Activated naive CD8-positive, alpha-beta T cell treated with anti-CD3 and anti-CD28 coated beads for 36 hours (primary cell): ENCODE measurements at regions not wholly inside any gene's neighbourhood (a gene's known extent, or its start where the extent isn't known, plus 50 kb on each side); places are given as distances from the start of the nearest gene placed in this dataset.
"Not testable (repeated sequence)": the region's sequence is repeated elsewhere in the genome, so short reads cannot be mapped to it uniquely, and the experiment has no call there.

Experiments used
- DNase-seq: peaks from one replicate; pipeline ENCODE4 v3.0.0; 2021
- H3K27ac Mint-ChIP-seq: one replicate; pipeline ENCODE4 v1.8.0; 2022; ENCODE audit warnings: mild to moderate bottlenecking, moderate library complexity, mixed read lengths
- H3K27me3 Mint-ChIP-seq: one replicate; pipeline ENCODE4 v1.8.0; 2022; ENCODE audit warnings: mild to moderate bottlenecking, mixed read lengths
- H3K36me3 Mint-ChIP-seq: one replicate; pipeline ENCODE4 v1.8.0; 2021; ENCODE audit warnings: mild to moderate bottlenecking, mixed read lengths
- H3K4me1 Mint-ChIP-seq: one replicate; pipeline ENCODE4 v1.8.0; 2021; ENCODE audit warnings: mixed read lengths
- H3K4me3 Mint-ChIP-seq: one replicate; pipeline ENCODE4 v1.8.0; 2022; ENCODE audit warnings: mild to moderate bottlenecking, moderate library complexity, mixed read lengths
- H3K9me3 Mint-ChIP-seq: one replicate; pipeline ENCODE4 v1.8.0; 2022; ENCODE audit warnings: mixed read lengths

DNA sequence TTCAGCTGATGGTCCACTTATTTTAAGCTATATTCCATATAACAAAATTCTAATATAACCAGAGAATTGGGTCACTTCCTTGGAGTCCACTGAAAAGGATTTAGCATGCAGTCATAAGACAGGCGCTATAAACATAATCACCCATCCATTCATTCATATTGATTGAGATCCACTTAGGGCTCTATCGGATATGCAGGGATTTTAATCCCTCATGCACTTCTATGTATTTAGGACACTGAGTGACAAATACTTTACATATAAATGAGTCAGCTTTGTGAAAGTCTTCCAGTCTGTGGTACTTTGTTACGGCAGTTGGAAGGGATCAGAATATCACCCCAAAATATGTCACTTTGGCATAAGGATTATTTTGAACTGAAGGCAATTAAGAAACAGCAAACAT is 127.3 kb upstream of the ZNF608 start:
- no peak overlapping the region for H3K4me3 Mint-ChIP-seq
- DNase-seq: no peak
- H3K4me1 Mint-ChIP-seq: no peaks in the 10 kb centered on the region
- peaks cover 3% of the 10 kb centered on the region for H3K27me3 Mint-ChIP-seq
- H3K9me3 Mint-ChIP-seq: no peaks in the 10 kb centered on the region
- no peak overlapping the region for H3K27ac Mint-ChIP-seq
- no peaks in the 10 kb centered on the region for H3K36me3 Mint-ChIP-seq

DNA sequence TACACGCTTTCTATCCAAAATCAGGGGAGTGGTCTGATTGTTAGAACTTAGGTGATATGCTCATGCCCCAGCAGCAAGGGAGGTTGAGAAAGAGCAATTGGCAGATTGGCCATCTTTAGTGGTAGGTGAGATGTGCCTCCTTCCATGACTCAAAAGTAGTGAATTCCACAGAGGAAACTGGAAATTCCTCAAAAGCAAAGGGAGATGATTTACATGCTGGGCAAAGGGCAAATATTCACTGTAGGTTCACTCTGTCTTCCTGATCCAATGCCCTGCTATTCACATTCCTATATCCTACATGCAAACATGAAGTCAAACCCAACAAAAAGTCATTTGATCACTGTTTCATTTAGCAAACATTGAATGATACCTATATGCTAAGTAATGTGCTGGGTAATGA is 130.1 kb upstream of the ZNF608 start:
- no peak overlapping the region for H3K4me3 Mint-ChIP-seq
- H3K27me3 Mint-ChIP-seq: peaks cover 3% of the 10 kb centered on the region
- no peaks in the 10 kb centered on the region for H3K4me1 Mint-ChIP-seq
- no peaks in the 10 kb centered on the region for H3K36me3 Mint-ChIP-seq
- no peak for DNase-seq
- H3K27ac Mint-ChIP-seq: no peak overlapping the region
- no peaks in the 10 kb centered on the region for H3K9me3 Mint-ChIP-seq

DNA sequence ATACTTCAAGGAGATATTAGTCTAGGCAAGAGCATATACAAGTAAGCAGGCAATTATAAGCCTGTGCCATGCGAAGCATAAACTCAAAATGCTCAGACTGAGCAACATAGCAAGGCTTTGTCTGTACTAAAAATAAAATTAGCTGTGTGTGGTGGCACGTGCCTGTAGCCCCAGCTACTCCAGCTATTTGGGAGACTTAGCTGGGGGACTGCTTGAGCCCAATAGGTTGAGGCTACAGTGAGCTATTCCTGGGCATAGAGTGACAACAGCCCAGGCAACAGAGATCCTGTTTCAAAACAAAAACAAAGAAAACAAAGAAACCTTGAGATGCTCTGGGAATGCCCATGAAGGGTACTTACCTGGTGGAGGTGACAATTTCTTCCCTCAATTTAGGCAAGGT is 130.5 kb upstream of the ZNF608 start:
- Mint-ChIP-seq H3K27me3 (peaks cover 3% of the 10 kb centered on the region), H3K4me1 (no peaks in the 10 kb centered on the region), H3K9me3 (no peaks in the 10 kb centered on the region), H3K27ac (no peak overlapping the region), H3K4me3 (no peak overlapping the region), H3K36me3 (no peaks in the 10 kb centered on the region)
- no peak for DNase-seq

DNA sequence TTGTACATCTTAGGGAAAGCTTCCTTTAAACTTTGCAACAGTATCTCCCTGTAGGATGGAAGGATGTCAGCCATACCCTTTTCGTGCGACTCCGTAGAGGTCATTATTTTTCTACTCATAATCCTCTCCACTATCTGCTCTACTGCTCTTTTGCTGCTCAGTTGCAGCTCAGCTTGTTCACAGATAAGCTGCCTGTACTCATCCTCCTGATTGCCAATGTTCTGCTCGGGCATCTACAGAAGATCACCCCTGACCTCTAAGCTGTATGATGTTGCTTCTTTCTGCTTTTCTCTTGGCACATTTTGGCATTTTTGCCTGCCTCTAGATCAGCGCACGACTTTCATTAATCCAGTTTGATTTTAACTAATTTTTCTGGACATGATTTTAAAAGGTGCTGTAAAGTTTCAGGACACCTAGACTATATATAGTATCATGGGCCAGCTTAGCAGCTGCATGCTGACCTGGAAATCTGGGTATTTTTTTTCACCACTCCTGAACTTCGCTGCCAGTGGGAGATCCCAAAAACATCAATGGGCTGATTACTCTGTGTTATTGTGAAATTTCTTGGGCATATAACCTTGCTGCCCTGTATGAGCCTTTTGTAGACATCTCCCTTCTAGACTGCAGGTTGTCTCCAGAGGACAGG is 131.2 kb upstream of the ZNF608 start:
- DNase-seq: no peak

DNA sequence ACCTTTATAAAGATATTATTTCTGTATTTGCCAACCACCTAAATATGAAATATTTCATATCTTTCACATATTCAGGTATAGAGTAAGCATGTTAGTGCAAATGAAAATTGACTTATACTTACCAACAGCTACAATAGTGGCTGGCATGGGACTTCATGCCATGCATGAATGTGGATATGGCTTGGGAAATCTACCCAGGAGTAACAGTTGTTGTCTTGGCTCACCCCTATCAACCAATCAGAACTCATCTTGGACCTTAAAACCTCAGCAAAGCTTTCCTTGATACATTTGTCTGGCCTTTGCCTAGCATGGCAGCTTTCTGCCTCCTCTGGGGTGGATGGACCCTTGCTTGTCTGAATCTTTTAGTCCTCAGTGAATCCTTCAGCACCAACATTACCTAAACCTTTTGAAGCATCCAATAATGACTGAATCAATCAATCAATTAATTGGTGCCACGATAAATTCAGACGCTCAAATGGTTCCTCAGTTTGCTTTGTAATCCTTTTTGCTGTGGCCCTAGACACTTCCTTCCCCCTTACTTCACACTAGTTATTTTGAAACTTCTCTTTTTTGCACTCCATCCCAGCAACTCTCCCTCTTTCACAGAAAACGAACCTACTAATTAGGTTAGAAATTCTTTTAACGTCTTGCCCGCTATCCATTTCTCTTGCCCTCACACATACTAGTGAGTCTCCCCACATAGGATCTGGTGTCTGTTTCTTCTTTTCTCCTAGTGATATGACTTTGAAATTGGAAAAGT is 132.3 kb upstream of the ZNF608 start:
- Mint-ChIP-seq H3K4me3 (no peak overlapping the region), H3K9me3 (no peaks in the 10 kb centered on the region), H3K27ac (no peak overlapping the region), H3K27me3 (peaks cover 3% of the 10 kb centered on the region), H3K4me1 (no peaks in the 10 kb centered on the region), H3K36me3 (no peaks in the 10 kb centered on the region)
- no peak for DNase-seq

More for the DNA sequence above, 131.2 kb upstream of the ZNF608 start:
- H3K4me1 Mint-ChIP-seq: no peaks in the 10 kb centered on the region
- H3K27me3 Mint-ChIP-seq: peaks cover 3% of the 10 kb centered on the region
- no peaks in the 10 kb centered on the region for H3K36me3 Mint-ChIP-seq
- no peak overlapping the region for H3K27ac Mint-ChIP-seq
- H3K9me3 Mint-ChIP-seq: no peaks in the 10 kb centered on the region
- no peak overlapping the region for H3K4me3 Mint-ChIP-seq

DNA sequence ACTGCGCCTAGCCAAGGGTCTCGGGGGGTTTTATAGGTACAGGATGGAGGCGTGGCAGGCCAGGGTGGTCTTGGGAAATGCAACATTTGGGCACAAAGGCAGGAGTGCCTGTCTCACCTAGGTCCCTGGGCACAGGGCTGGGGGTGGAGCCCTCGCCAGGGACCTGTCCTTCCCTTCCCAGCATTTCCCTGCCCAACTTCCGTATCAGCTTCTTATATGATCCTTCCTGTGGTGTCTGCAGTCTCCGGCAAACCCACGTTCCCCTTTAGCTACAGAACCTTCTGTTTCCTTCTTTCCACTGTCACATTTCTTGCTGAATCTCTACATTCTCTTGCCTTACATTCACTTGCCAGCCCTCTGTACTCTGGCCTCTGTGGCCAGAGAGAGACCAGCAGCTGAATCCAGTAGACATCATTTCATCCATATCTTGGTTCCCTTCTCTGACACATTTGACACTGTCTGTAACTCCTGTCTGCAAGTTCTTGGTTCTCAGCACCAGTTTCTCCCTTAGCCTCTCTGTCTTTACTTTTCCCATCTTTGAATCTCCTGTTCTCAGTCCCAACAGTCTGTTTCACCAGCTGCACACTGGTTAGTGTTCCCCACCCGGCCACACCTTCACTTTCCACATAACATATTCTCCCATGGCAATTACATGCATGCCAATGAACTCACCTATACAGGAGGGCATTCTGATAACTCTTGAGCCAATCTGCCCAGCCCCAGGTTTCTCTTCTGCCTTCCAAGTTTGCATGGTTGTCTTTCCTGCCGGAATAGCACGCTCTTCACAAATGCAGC is 134.7 kb upstream of the ZNF608 start:
- no peaks in the 10 kb centered on the region for H3K4me1 Mint-ChIP-seq

DNA sequence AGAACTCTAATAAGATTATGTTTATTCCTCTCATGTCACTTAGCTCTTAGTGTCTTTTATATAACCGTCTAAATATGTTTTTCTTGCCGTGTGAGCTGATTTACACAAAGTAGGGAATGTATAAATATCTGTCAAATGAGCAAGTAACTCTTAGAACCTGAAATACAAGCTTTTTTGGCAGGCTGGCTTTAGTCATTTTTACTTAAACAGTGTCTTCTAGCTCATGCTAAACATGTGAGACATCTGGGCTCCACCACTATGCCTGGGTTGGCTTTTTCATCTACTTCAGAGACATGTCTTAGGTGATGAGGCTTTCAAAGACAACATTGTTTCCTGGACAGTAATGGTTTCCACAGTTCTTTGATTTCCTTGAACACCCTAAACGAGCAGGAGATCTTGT is 137.2 kb upstream of the ZNF608 start:
- H3K4me3 Mint-ChIP-seq: no peak overlapping the region
- H3K27ac Mint-ChIP-seq: no peak overlapping the region
- H3K4me1 Mint-ChIP-seq: no peaks in the 10 kb centered on the region
- no peak for DNase-seq
- H3K27me3 Mint-ChIP-seq: peaks cover 3% of the 10 kb centered on the region
- no peaks in the 10 kb centered on the region for H3K36me3 Mint-ChIP-seq
- no peaks in the 10 kb centered on the region for H3K9me3 Mint-ChIP-seq

More for the DNA sequence above, 134.7 kb upstream of the ZNF608 start:
- Mint-ChIP-seq H3K27me3 (no peaks in the 10 kb centered on the region), H3K4me3 (no peak overlapping the region), H3K9me3 (no peaks in the 10 kb centered on the region), H3K27ac (no peak overlapping the region), H3K36me3 (no peaks in the 10 kb centered on the region)
- DNase-seq: no peak

DNA sequence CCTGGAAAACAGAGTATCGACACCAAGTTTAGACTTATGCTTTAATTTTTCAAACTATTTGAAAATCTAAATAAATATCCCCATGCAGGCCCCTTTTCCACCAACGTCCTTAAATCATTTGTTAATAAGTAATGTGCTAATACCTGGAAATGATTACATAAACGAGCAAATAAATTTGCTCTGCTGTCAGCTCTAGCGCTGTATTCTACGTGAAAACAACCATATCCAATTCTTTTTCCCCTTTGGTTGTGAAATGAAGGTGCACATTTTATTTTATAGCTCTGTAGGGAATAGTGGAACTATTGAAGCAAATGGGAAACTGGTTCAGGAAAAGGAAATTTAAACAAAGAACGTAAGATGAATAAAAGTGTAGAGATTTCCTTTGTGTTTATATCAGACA is 137.7 kb upstream of the ZNF608 start:
- peaks cover 3% of the 10 kb centered on the region for H3K27me3 Mint-ChIP-seq
- H3K9me3 Mint-ChIP-seq: no peaks in the 10 kb centered on the region
- H3K27ac Mint-ChIP-seq: no peak overlapping the region
- no peak overlapping the region for H3K4me3 Mint-ChIP-seq
- H3K36me3 Mint-ChIP-seq: no peaks in the 10 kb centered on the region
- no peaks in the 10 kb centered on the region for H3K4me1 Mint-ChIP-seq
- DNase-seq: no peak

DNA sequence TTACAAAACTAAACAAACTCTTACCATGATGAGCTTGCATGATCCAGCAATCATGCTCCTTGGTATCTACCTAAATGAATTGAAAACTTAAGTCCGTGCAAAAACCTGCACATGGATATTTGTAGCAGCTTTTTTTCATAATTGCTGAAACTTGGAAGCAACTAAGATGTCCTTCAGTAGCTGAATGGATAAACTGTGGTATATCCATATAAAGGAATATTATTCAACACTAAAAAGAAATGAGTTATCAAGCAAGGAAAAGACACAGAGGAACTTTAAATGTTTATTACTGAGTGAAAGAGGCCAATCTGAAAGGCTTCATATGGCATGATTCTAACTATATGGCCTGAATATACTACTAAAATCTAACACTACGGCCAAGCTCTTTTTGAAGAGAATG is 139.1 kb upstream of the ZNF608 start:
- H3K4me3 Mint-ChIP-seq: no peak overlapping the region
- H3K4me1 Mint-ChIP-seq: no peaks in the 10 kb centered on the region

DNA sequence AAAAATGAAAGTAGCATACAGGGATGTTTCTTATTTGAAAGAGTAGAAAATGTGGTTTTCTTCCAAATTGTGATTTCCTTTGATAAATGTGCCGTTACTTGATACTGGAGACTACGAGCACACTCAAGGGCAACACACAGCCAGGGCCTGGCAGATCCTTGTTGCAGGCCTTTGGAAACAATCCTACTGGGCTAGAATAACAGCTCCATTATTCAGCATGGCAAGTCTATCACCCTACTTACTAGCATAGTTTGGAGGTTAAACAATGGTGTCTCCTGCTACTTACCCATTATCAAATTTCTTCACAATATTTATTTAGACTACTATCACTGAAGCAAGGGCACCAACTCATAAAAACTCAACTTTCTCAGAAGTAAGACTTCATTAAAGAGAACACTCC is 140.8 kb upstream of the ZNF608 start:
- H3K4me3 Mint-ChIP-seq: no peak overlapping the region
- H3K36me3 Mint-ChIP-seq: no peaks in the 10 kb centered on the region
- no peaks in the 10 kb centered on the region for H3K4me1 Mint-ChIP-seq
- no peak for DNase-seq
- H3K27me3 Mint-ChIP-seq: peaks cover 3% of the 10 kb centered on the region
- no peak overlapping the region for H3K27ac Mint-ChIP-seq
- no peaks in the 10 kb centered on the region for H3K9me3 Mint-ChIP-seq

More for the DNA sequence above, 139.1 kb upstream of the ZNF608 start:
- no peak for DNase-seq
- Mint-ChIP-seq H3K27me3 (peaks cover 3% of the 10 kb centered on the region), H3K27ac (no peak overlapping the region), H3K36me3 (no peaks in the 10 kb centered on the region), H3K9me3 (no peaks in the 10 kb centered on the region)

DNA sequence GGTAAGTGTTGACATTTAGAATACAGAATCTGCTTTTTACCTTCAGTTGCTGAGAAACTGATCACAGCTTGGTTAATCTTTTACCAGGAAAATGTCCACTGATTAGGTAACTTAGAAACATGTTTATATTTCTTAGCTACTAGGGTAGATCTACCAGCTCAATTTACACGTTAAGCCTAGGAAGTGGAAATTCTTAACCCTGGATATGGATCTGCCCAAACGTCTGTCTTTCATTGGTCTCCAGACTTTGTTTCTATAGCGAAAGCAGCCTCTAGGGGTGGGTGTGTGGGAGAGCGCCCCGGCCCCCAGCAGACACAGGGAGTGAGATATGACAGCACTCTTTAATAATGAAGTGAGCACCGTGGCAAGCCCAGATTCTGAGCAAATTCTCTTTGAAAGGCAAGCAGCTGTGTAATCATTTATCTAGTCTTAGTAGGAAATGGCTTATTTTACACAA is 141.6 kb upstream of the ZNF608 start:
- no peaks in the 10 kb centered on the region for H3K36me3 Mint-ChIP-seq

DNA sequence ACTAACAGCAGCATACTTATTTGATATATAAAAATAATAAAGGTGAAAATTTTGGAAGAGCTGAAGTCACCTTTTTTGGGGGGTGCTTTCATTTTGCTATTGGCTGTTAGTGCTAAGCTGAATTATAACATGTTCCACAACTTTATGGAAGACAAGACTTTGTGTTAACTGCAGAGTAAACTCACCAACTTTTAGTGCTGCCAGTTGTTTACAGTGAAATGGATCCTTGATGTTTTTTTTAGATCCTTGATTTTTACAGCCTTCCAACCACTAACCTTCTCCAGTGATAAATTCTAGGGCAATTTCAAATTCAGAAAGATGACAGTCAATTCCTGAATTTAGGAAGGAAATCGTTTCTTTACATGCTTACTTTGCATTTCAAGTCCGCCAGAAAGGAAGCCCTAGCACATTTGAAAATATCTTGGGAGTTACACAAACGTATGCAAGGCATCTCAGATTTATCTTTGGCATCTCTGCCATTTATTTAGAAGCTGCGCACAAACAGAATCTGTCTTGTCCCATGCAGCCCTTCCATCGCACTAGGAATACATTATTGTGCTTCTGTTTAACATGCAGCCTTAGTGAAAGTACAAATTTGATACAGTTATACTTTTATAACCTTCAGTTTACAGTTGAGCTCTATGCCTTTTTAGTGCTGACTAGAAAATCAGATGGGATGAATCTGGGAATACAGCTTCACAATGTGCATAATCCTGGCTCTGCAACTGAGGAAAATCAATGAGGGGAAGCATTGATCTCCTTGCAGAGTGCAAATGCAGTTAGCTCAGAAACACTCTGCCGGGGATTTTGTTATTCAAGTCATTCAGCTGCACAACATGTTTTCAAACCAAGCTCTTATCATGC is 142.4 kb upstream of the ZNF608 start:
- Mint-ChIP-seq H3K9me3 (peaks cover 3% of the 10 kb centered on the region), H3K27ac (no peak overlapping the region), H3K4me3 (no peak overlapping the region), H3K27me3 (peaks cover 3% of the 10 kb centered on the region), H3K4me1 (no peaks in the 10 kb centered on the region), H3K36me3 (no peaks in the 10 kb centered on the region)
- DNase-seq: no peak

More for the DNA sequence above, 141.6 kb upstream of the ZNF608 start:
- H3K4me3 Mint-ChIP-seq: no peak overlapping the region
- peaks cover 3% of the 10 kb centered on the region for H3K9me3 Mint-ChIP-seq
- no peaks in the 10 kb centered on the region for H3K4me1 Mint-ChIP-seq
- DNase-seq: no peak
- H3K27ac Mint-ChIP-seq: no peak overlapping the region
- peaks cover 3% of the 10 kb centered on the region for H3K27me3 Mint-ChIP-seq

DNA sequence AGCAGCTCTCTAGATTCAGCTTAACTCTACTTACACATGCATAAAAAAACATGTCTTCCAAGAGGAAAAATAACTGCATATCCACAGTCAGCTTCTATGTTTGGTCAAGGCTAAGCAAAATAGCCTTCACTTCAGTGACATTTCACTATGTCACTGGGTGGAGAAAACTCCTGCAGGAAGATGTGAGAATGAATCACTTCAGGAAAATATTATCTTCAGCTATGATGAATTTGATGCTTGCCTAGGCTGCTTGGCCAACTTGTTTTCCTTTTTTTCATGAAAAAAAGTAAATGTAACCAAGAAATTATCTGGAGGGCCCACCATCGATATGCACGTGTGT is 143.0 kb upstream of the ZNF608 start:
- Mint-ChIP-seq H3K27ac (no peak overlapping the region), H3K27me3 (peaks cover 3% of the 10 kb centered on the region), H3K4me3 (no peak overlapping the region), H3K4me1 (no peaks in the 10 kb centered on the region), H3K9me3 (peaks cover 3% of the 10 kb centered on the region), H3K36me3 (no peaks in the 10 kb centered on the region)
- DNase-seq: no peak

DNA sequence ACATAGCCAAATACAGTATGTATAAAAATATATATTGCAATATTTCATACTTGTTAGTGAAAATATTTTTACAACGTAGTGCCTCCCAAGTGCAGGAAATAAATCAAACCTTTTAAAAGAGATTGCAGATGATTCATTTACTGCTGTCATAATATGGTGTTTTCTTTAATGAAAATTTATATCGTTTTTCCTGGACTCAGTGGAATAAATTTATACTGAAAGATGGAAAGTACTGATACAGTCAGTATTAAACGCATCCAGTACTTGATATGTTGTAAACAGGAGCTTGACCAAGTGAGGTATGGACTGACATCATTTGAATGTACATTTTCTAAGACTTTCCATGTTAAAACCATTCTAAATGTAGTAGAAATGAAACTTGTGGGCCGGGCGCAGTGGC is 143.4 kb upstream of the ZNF608 start:
- no peak overlapping the region for H3K27ac Mint-ChIP-seq
- H3K4me3 Mint-ChIP-seq: no peak overlapping the region
- peaks cover 3% of the 10 kb centered on the region for H3K27me3 Mint-ChIP-seq
- no peaks in the 10 kb centered on the region for H3K4me1 Mint-ChIP-seq
- no peak for DNase-seq
- peaks cover 3% of the 10 kb centered on the region for H3K9me3 Mint-ChIP-seq
- no peaks in the 10 kb centered on the region for H3K36me3 Mint-ChIP-seq

DNA sequence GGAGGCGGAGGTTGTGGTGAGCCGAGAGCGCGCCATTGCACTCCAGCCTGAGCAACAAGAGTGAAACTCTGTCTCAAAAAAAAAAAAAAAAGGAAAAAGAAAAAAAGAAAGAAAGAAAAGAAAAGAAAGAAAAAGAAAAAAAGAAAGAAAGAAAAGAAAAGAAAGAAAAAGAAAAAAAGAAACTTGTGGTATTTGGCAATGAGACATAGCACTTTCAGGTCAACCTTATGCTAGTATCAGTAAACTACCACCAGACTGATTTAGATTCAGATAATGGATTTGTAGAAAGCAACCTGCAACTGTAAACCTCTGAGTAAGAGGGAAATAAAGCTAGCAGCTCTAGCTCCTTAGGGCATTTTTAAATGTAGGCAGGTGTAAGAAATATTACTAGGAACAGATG is 144.0 kb upstream of the ZNF608 start:
- not testable (repeated sequence) for H3K27ac Mint-ChIP-seq, H3K9me3 Mint-ChIP-seq, H3K36me3 Mint-ChIP-seq, DNase-seq, H3K4me1 Mint-ChIP-seq, H3K4me3 Mint-ChIP-seq, H3K27me3 Mint-ChIP-seq
